OCI-LY3 (cell line): ENCODE measurements at regions not wholly inside any gene's neighbourhood (a gene's known extent, or its start where the extent isn't known, plus 50 kb on each side); places are given as distances from the start of the nearest gene placed in this dataset.

ENCODE experiments used
- CTCF ChIP-seq: fragments of 200-600, 300-600 bp; sonication (generic); IDR thresholded peaks from 2 replicates; pipeline ENCODE4 v1.5.1; 2014; ENCODE audit warnings: antibody characterized with exemption, low read length, low read depth
- EZH2phosphoT487 ChIP-seq: fragments of 200-600 bp; shearing (Covaris generic); IDR thresholded peaks from 2 replicates; pipeline ENCODE4 v1.6.1; 2018; ENCODE audit warnings: antibody characterized with exemption, mixed run types, low read depth

DNA sequence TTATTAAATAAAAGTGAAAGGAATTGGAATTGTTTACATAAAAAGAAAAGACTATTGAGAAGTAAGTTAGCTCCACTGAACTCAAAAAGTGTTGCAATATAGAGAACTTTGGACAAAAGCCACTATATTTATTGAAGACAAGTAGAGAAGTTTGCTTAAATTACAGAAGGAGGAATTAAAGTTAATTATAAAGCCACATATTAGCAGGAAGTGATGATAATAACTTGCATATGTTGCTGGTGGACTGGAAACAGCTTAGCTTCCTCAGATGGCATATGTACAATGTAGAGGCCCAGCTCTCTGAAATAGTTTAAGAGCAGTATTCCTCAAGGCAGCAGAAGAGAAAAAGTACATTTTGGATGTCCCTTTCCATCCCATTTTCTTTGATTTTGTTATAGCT is 400.7 kb downstream of the GATA3 start:
- no peak for TF ChIP-seq CTCF
- TF ChIP-seq EZH2phosphoT487 = no peak
